ENCODE measurements at regions not wholly inside any gene's neighbourhood (a gene's known extent, or its start where the extent isn't known, plus 50 kb on each side); places are given as distances from the start of the nearest gene placed in this dataset.
"Not testable (repeated sequence)": the region's sequence is repeated elsewhere in the genome, so short reads cannot be mapped to it uniquely, and the experiment has no call there.

GRCh38 chr3:25895443-25895842 is 105.6 kb downstream of the OXSM start:
- no peak for DNase-seq

GRCh38 chr3:25897019-25897418 is 107.1 kb downstream of the OXSM start:
- no peak for DNase-seq

- DNase-seq: no peak
Measured at GRCh38 chr3:25899352-25900101, 109.6 kb downstream of the OXSM start.

GRCh38 chr3:25900161-25900560 is 110.3 kb downstream of the OXSM start:
- no peak for DNase-seq

GRCh38 chr3:25901796-25902195 is 111.9 kb downstream of the OXSM start:
- DNase-seq: no peak

GRCh38 chr3:25902586-25902985 is 112.7 kb downstream of the OXSM start:
- DNase-seq: peak; percentile 27

- no peak for DNase-seq
Measured at GRCh38 chr3:25903371-25904129, 113.7 kb downstream of the OXSM start.

- DNase-seq: peak; percentile 35
Measured at GRCh38 chr3:25904206-25904605, 114.3 kb downstream of the OXSM start.

- no peak for DNase-seq
Measured at GRCh38 chr3:25906132-25906906, 116.4 kb downstream of the OXSM start.

- DNase-seq: peak; percentile 51
Measured at GRCh38 chr3:25907081-25907480, 117.2 kb downstream of the OXSM start.

- DNase-seq: no peak
Measured at GRCh38 chr3:25910105-25910504, 120.2 kb downstream of the OXSM start.

GRCh38 chr3:25910997-25911396 is 121.1 kb downstream of the OXSM start:
- DNase-seq: no peak

GRCh38 chr3:25911525-25912295 is 121.8 kb downstream of the OXSM start:
- DNase-seq: no peak

GRCh38 chr3:25913179-25913578 is 123.3 kb downstream of the OXSM start:
- no peak for DNase-seq

GRCh38 chr3:25915673-25916072 is 125.8 kb downstream of the OXSM start:
- DNase-seq: no peak

- DNase-seq: no peak
Measured at GRCh38 chr3:25916321-25916720, 126.4 kb downstream of the OXSM start.

GRCh38 chr3:25931967-25932366 is 142.1 kb downstream of the OXSM start:
- DNase-seq: not testable (repeated sequence)

- DNase-seq: no peak
Measured at GRCh38 chr3:25938566-25939325, 148.9 kb downstream of the OXSM start.

GRCh38 chr3:25940935-25941334 is 151.0 kb downstream of the OXSM start:
- DNase-seq: no peak

- DNase-seq: no peak
Measured at GRCh38 chr3:25944329-25944728, 154.4 kb downstream of the OXSM start.

GRCh38 chr3:25945366-25945765 is 155.5 kb downstream of the OXSM start:
- DNase-seq: no peak

All from tongue (tissue), 1 donor.